Spleen (tissue), 11 donors: ENCODE measurements at regions not wholly inside any gene's neighbourhood (a gene's known extent, or its start where the extent isn't known, plus 50 kb on each side); places are given as distances from the start of the nearest gene placed in this dataset.

Source experiments
- DNase-seq: peaks from one replicate; pipeline ENCODE4 v3.0.0-alpha.2; 2020
- H3K27ac ChIP-seq, 8 donors: fragments of 200-600 bp; sonication (generic) in 7 of 8; 1 replicate in 4 of 8; 2 replicates in 4 of 8; pipeline versions ENCODE4 v1.5.0 to v1.8.0; 2016 to 2021; ENCODE audit warnings: inconsistent platforms in 4 of 8, mild to moderate bottlenecking in 4 of 8, moderate library complexity in 1 of 8
- H3K27me3 ChIP-seq, 7 donors: fragments of 200-600 bp; sonication (generic) in 6 of 7; replicated peaks in 1 of 7; 1 replicate in 4 of 7; 2 replicates in 3 of 7; pipeline versions ENCODE4 v1.5.0 to v1.8.0; 2016 to 2021; ENCODE audit warnings: inconsistent platforms in 3 of 7, mild to moderate bottlenecking in 1 of 7
- H3K36me3 ChIP-seq, 6 donors: fragments of 200-600 bp; sonication (generic) in 5 of 6; 1 replicate in 4 of 6; 2 replicates in 2 of 6; pipeline versions ENCODE4 v1.5.0 to v1.8.0; 2016 to 2021; ENCODE audit warnings: inconsistent platforms in 2 of 6
- H3K4me1 ChIP-seq, 6 donors: fragments of 200-600 bp; sonication (generic) in 5 of 6; 1 replicate in 3 of 6; 2 replicates in 3 of 6; pipeline versions ENCODE4 v1.5.0 to v1.8.0; 2016 to 2021; ENCODE audit warnings: inconsistent platforms in 3 of 6
- H3K4me3 ChIP-seq, 8 donors: fragments of 200-600 bp; sonication (generic) in 7 of 8; 1 replicate in 4 of 8; 2 replicates in 4 of 8; pipeline versions ENCODE4 v1.5.0 to v1.8.0; 2016 to 2021; ENCODE audit warnings: inconsistent platforms in 4 of 8, mild to moderate bottlenecking in 4 of 8, moderate library complexity in 2 of 8
- H3K9me3 ChIP-seq, 8 donors: fragments of 200-600 bp; sonication (generic) in 7 of 8; 1 replicate in 4 of 8; 2 replicates in 4 of 8; pipeline versions ENCODE4 v1.5.0 to v1.8.0; 2016 to 2021; ENCODE audit warnings: inconsistent platforms in 4 of 8
- CTCF ChIP-seq, 11 experiments: fragments of 200-600 bp in 7 of 11; fragments of 450-650 bp in 4 of 11; sonication (generic) in 4 of 11; IDR thresholded peaks in 8 of 11; conservative IDR thresholded peaks in 3 of 11; 1 replicate in 7 of 11; 2 replicates in 4 of 11; pipeline versions ENCODE4 v1.4.0 to v1.8.0; 2016 to 2021; ENCODE audit warnings: antibody characterized with exemption in 11 of 11, inconsistent platforms in 4 of 11, mild to moderate bottlenecking in 1 of 11
- POLR2A ChIP-seq, 3 donors: fragments of 450-650 bp; IDR thresholded peaks; one replicate each; pipeline ENCODE4 v1.5.1; 2017; ENCODE audit warnings: antibody characterized with exemption in 3 of 3, mild to moderate bottlenecking in 1 of 3
- POLR2AphosphoS5 ChIP-seq, 3 donors: sonication (generic); formaldehyde crosslinking; IDR thresholded peaks; one replicate each; pipeline ENCODE4 v1.5.1; 2017; ENCODE audit warnings: antibody characterized with exemption in 3 of 3
- WGBS, 5 donors: extraction: QIAGEN DNeasy Blood & Tissue Kit in 3 of 5; methylation state at CpG; one replicate each; pipeline versions ENCODE4 v1.1.5 to v1.1.7; 2013 to 2018; 5-methylcytosine and 5-hydroxymethylcytosine counted together
- intact Hi-C: fragments of 100-400 bp; cut with DNase I; formaldehyde crosslinking; loops from one replicate; pipeline ENCODE4 v1.15.0; 2023; ENCODE audit warnings: low total_unique reads
- donor health status: healthy with polysubstance abuse.
- donor health status: DM: no; HTN: no; CAD: no; lungs with moderate emphysema.
- donor health status: DM: no; HTN: no; CAD: no.
- donor health status: Bipolar disorder and iron deficiency.
- donor health status: healthy.
- donor health status: DM: no; HTN: no; CAD: no.
- donor health status: DM: yes; HTN: yes; CAD: no.

GRCh38 chr9:27925815-27926214, 352.5 kb upstream of the C9orf72 start:
- Histone ChIP-seq H3K4me3 (no peak overlapping the region), H3K27ac (no peak overlapping the region), H3K27me3 (no peaks in the 10 kb centered on the region), H3K36me3 (no peaks in the 10 kb centered on the region), H3K4me1 (no peaks in the 10 kb centered on the region), H3K9me3 (no peaks in the 10 kb centered on the region)
- WGBS, 5 donors, result 69 to 80% (median 75%) methylated on average over 4 of the region's 4 CpGs
- intact Hi-C loops, result no loop called here
- TF ChIP-seq CTCF (IDR thresholded peaks at IDR 0.05 in 8 of 11, conservative IDR thresholded peaks at IDR 0.05 in 3 of 11) (no peak), POLR2AphosphoS5 (IDR thresholded peaks at IDR 0.05) (no peak), POLR2A (IDR thresholded peaks at IDR 0.05) (no peak)
- no peak for DNase-seq

GRCh38 chr9:27929841-27930240, 356.6 kb upstream of the C9orf72 start:
- DNase-seq, result no peak
- no peaks in the 10 kb centered on the region for H3K9me3 ChIP-seq
- intact Hi-C loops, result no loop called here
- H3K4me3 ChIP-seq, result no peak overlapping the region
- WGBS, 5 donors, result 39 to 66% (median 54%) methylated on average over 2 of the region's 2 CpGs
- H3K27me3 ChIP-seq, result no peaks in the 10 kb centered on the region
- H3K4me1 ChIP-seq, result no peaks in the 10 kb centered on the region
- TF ChIP-seq POLR2A (IDR thresholded peaks at IDR 0.05) (no peak), POLR2AphosphoS5 (IDR thresholded peaks at IDR 0.05) (no peak)
- no peak overlapping the region for H3K27ac ChIP-seq
- H3K36me3 ChIP-seq, result no peaks in the 10 kb centered on the region

GRCh38 chr9:27933210-27934025, 360.1 kb upstream of the C9orf72 start:
- TF ChIP-seq POLR2A (IDR thresholded peaks at IDR 0.05) (no peak), CTCF (IDR thresholded peaks at IDR 0.05 in 8 of 11, conservative IDR thresholded peaks at IDR 0.05 in 3 of 11) (no peak), POLR2AphosphoS5 (IDR thresholded peaks at IDR 0.05) (no peak)
- Histone ChIP-seq H3K36me3 (no peaks in the 10 kb centered on the region), H3K9me3 (no peaks in the 10 kb centered on the region), H3K27ac (no peak overlapping the region), H3K4me3 (no peak overlapping the region), H3K27me3 (no peaks in the 10 kb centered on the region), H3K4me1 (no peaks in the 10 kb centered on the region)
- WGBS, 5 donors, result 71 to 80% (median 73%) methylated on average over 6 of the region's 6 CpGs
- intact Hi-C loops, result no loop called here
- no peak for DNase-seq

GRCh38 chr9:27934471-27934870, 361.2 kb upstream of the C9orf72 start:
- intact Hi-C loops, result no loop called here
- H3K4me1 ChIP-seq, result no peaks in the 10 kb centered on the region
- H3K27me3 ChIP-seq, result no peaks in the 10 kb centered on the region
- WGBS, 5 donors, result 60 to 78% (median 71%) methylated on average over 5 of the region's 5 CpGs
- H3K4me3 ChIP-seq, result no peak overlapping the region
- DNase-seq, result no peak
- H3K27ac ChIP-seq, result no peak overlapping the region
- no peaks in the 10 kb centered on the region for H3K9me3 ChIP-seq
- H3K36me3 ChIP-seq, result no peaks in the 10 kb centered on the region
- TF ChIP-seq POLR2A (IDR thresholded peaks at IDR 0.05) (no peak), CTCF (IDR thresholded peaks at IDR 0.05 in 8 of 11, conservative IDR thresholded peaks at IDR 0.05 in 3 of 11) (no peak), POLR2AphosphoS5 (IDR thresholded peaks at IDR 0.05) (no peak)
